Left forelimb (tissue), 1 donor: ENCODE measurements at regions not wholly inside any gene's neighbourhood (a gene's known extent, or its start where the extent isn't known, plus 50 kb on each side); places are given as distances from the start of the nearest gene placed in this dataset.

Experiments used
- DNase-seq: peaks from one replicate; pipeline ENCODE4 v3.0.0-alpha.2; 2018; ENCODE audit warnings: low spot score

- DNase-seq = no peak
Measured at GRCh38 chr15:93317772-93318171, 228.8 kb upstream of the RGMA start.

GRCh38 chr15:93314245-93314644 lies 225.2 kb upstream of the RGMA start:
- DNase-seq = no peak

DNA sequence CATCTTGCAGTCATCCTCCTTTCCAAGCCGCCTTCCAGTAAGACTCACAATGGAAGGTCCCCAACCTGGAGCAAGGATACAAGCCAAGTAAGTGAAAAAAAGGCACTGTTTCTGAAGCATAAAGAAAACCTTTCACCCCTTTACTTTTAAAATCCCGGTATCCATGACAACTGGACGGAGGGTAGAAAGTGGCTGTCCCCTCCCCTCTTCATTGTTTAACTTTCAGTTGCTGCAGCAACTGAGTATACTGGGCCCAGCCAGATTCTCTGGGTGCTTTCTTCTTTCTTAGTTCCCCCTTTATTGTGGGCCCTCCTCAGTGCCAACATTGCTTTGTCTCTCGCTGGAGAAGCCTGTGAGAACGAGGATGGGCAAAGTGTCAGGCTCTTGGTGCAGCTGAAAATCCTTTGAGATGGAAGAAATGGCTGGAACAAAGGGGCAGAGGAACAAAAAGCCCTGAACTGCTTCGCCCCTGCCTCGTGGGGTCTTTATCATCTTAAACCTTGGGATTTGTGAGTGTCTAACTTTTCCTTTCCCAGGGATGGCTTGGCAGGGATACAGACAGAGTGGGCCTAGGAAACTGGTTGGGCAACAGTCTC lies 224.0 kb upstream of the RGMA start:
- no peak for DNase-seq

DNA sequence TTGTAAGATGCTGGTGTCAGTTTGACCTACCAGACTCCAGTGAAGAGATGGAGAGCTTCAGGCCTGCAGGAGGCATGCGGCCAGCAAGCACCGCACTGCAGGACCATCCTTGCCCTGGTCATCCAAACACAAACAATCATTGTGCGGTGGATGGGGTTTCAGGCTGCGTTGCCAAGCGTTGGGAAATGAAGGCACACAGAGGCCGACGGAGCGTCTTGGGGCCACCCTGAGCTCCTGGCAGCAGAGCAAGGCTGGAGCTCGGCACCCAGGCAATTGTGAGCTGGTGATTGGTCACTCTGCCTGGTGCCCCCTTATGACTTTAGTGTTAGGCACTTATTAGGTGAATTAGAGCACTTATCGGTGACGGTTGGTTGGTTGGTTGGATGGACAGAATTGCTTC lies 222.6 kb upstream of the RGMA start:
- DNase-seq = no peak

GRCh38 chr15:93308026-93308690 lies 219.1 kb upstream of the RGMA start:
- no peak for DNase-seq

GRCh38 chr15:93307513-93307912 lies 218.5 kb upstream of the RGMA start:
- DNase-seq = no peak

DNA sequence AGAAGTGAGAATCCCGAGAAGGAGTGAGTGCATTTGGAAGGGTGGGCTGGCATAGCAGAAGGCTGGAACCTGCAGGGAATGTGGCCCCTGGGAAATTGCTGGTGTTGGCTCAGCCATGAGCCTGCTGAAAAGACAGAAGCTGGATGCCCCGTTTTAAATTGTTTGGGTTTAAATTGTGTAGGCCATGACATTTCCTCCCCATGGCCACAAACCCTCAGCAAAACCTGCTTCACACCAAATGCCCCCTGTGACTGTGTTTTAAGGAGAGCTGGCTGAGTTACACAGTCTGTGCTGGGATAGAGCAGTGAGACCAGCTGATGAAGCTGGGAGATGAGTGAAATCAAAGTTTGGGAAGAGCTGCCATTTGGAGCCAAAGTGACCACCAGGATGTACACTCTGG lies 216.3 kb upstream of the RGMA start:
- no peak for DNase-seq

DNA sequence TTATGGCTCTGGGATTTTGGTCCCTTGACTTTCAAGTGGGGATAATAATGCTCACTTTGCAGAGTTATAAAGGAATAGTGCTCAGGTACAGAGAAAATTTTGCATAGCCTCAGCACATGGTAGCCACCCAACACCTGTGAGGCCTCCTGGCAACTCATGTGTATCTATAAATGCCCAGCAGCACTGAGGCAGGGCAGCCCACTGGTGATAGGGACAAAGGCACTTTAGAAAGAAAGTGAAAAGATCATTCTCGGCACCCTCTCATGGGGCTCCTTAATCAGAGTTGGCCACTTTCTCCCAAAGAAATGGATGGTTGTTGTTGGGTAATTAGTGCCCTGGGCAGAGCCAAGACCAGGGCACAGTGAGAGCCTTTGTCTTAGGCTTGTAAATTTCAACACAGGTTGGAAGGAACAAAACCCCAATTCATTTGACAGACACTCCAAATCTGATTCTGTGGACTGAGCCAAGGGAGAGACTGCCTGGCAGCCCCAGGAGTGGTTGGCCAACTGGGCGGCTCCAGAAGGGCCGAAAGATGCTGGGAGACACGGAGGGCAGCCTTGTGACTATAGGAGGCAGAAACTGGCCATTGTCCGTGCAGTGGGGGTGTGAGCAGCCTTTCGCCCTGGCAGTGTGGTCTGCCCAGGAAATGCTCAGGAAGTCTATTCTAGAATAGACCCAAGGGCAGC lies 213.2 kb upstream of the RGMA start:
- DNase-seq = no peak

GRCh38 chr15:93300796-93301195 lies 211.8 kb upstream of the RGMA start:
- DNase-seq = no peak

GRCh38 chr15:93299675-93300074 lies 210.7 kb upstream of the RGMA start:
- DNase-seq = no peak

DNA sequence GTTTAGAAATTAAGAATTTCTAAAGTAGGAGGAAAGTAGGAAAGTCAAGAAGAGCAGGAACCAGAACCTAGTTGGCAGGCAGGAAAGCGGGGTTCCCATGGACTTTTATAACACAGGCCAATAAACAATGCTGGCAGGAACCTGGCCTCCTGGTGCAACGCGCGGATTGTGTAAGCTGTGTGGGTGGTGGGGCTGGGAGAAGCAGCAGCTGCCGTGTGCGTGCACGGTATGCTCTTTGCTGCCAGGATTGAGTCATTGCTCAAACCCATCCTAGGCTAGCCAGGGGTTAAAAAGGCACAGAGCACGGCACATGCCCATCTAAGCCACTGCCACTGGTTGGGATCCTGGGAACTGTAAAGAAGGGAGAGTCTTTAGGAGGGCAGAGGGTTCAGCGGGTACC lies 209.9 kb upstream of the RGMA start:
- DNase-seq = no peak

GRCh38 chr15:93296759-93297500 lies 207.9 kb upstream of the RGMA start:
- DNase-seq = no peak

DNA sequence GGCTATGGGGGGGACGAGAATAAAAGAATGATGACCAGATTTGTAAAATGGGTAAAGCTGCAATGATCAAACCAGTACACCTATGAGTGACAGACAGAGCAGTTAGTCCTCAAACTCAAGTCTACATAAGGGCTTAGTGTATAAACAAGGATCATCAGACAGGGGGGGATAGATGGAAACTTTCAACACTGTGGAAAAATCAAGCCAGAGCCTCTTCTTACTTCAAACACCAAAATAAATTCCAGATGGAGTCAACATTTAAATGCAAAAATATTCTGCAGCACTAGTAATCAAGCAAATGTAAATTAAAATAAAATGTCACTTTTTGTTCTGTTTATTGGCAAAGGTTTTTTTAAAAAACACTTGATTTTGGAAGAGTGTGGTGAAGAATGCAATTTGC lies 205.9 kb upstream of the RGMA start:
- DNase-seq = no peak

DNA sequence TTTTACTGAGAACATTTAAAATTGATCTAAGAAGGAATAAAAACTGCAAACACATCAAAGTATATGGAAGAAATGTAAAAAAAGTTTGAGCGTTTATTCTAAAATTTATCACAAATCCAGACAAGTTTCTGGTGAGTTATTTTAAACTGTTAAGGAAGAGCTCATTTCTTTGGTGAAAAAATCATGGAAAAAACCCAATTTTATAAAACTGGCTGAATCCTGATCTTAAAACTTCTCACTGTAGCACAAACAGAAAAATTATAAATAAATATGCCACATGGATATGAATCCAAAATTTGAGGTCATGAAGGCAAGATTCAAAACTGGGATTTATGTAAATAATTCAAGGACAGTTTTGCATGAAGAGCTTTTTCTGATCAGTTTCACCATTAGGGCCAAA lies 205.1 kb upstream of the RGMA start:
- DNase-seq = no peak

DNA sequence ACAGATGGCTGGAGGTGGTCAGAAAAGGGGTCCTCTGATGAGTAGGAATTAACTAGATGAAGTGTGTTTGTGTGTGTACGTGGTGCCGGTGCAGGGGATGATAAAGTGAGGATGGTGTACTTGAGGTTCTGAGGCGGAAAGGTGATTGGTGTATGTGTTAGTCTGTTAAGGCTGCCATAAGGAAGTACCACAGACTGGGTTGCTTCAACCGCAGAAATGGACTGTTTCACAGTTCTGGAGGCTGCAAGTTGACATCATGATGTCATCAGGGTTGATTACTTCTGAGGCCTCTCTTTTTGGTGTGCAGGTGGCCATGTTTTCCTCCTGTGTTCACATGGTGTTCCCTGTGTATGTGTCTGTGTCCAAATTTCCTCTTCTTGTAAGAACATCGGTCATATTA lies 202.4 kb upstream of the RGMA start:
- no peak for DNase-seq

- no peak for DNase-seq
Measured at GRCh38 chr15:93290618-93290946, 201.6 kb upstream of the RGMA start.

DNA sequence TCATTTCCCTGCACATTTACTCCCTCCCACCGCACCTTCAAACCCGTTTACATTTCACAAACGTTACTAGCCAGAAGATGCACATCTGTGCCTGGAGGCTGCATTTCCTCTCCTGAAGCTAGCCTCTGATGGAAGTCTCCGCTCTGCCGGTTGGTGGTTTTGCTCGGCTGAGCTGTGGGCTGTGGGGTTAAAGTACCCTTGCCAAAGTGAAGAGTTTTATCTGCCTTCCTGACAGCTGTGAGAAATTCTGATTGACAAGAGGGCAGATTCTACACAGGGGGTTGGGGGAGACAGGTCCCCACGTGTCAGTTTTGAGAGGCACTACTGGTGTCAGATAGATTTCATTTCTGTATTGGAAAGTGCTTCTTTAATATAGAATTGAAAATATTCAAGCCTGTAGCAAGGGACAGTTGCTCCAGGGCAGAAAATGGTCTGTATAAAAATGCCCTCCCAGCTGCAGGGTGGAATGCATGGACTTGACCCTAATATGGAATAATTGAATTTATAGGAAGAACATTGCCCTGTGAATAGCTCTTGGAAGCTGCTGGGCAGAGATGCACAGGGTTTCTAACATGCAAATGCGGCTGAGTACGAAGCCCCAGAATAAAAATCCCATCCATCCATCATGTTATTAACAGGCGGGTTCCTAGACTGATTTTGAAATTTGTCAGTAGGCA lies 201.1 kb upstream of the RGMA start:
- no peak for DNase-seq

GRCh38 chr15:93288728-93289294 lies 199.8 kb upstream of the RGMA start:
- no peak for DNase-seq

- DNase-seq = no peak
Measured at GRCh38 chr15:93286446-93286845, 197.4 kb upstream of the RGMA start.

DNA sequence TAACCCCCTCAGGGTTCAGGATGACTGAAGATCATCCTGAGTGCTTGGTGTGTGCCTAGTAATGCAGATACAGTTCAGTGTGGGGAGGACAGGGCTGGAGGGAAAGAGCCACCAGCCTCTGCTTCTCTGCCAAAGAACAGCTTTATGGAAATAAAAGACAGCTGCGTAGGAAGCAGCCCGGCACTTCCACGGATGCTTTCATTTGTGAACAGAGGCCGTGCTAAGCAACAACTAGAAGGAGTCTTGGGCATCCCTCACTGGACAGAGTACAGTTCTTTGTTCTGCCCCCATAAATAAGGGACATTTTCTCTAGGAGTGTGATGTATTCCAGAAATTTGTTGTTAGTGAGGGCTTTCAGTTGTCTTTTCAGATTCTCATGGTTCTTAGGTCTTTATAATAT lies 194.8 kb upstream of the RGMA start:
- DNase-seq = no peak

DNA sequence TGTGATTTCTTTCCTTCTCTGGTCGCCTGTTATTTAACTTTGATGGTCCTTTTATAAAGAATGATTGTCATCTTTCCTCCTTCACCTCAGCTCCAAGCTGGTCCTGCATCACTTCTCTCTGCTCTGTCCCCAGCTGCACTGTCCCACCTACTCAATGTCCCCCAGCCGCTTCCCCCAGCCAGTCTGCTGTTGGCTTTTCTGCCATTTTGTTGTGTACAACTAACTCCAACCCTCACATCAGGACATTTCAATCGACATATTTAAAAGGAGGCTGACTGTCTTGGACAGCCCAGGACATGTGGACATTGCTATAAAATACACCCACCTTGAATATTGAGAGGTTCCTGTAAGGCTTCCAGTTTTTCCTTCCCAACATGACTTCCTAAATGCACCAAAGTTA lies 193.8 kb upstream of the RGMA start:
- DNase-seq = no peak

GRCh38 chr15:93278783-93279182 lies 189.8 kb upstream of the RGMA start:
- no peak for DNase-seq
